Activated CD8-positive, alpha-beta memory T cell treated with anti-CD3 and anti-CD28 coated beads, Interleukin-2, amount 50 U/mL, for 48 hours (primary cell): ENCODE measurements at regions not wholly inside any gene's neighbourhood (a gene's known extent, or its start where the extent isn't known, plus 50 kb on each side); places are given as distances from the start of the nearest gene placed in this dataset.

Experiments
- DNase-seq: peaks from one replicate; pipeline ENCODE4 v3.0.0-alpha.2; 2020

DNA sequence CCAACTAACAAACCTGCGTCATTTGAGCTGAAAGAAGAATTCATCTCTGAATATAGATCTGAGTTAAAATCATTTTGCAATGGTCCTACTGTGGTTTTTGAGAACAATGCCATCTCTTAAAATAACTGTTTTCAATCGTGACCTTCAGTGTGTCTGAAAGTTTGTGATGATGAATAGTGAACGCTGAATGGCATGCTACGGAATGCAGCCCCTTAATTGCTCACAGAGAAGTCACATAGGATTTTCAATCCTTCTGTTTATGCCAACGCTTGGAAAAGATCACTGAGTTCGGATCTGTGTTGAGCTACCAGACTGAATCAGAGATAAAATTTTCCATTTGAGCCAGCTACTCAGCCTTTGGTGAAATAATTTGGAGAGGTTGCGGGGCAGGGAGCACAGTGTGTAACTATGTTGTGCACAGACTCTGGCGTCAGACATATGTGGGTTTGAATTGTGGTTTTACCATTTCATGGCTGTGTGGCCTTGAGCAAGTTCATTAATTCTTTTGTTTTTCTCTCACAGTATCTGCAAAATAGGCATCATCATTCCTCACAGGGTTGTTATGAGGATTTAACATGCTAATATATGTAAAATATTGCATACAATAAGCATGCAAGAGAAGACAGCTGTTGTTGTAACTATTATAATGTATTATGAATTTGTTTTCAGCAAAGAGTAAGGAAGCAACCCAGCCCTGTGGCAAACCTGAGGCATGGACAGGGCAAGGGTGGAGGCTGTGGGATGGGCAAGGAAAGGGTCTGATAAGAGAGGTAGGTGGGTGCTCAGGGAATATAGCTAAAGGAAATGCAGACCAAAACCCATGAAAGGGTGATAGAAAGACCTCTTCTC is 679.9 kb downstream of the KCNA4 start:
- DNase-seq, result no peak

GRCh38 chr11:29334776-29335130 is 682.1 kb downstream of the KCNA4 start:
- DNase-seq, result no peak

DNA sequence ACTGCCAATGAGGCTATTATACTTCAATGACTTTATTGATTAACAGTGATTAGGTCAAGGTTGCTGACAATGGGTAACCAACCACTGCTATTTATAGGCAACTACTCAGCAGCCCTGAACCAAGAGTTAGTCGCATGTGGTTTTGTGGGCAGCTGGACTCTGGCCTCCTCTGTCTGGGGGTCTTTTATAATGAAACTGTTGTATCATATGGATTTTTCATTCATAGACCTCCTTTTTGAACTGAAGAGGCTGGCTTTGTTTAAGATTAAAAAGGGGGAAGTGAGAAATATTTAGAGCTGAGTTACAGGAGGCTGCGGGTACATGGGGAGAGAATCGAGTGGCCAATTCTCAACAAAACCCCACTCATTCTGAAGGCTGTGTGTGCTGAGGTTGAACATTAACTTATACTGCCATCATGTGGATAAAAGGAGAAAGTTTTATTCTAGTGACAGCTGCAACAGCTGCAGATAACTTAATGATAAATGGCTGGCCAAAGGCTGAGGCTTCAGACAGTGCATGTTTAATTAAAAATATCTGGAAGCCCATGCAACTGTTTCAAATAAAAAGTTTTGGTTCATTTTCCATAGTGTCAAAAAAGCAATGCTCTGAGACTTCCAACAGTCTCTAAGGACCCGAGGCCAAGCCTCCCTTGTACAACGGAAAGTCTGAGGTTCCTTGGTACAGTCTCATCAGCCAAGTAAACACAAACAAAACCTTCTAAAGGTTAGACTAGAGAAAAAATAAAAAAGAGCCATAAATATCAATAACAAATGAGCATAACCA is 682.6 kb downstream of the KCNA4 start:
- no peak for DNase-seq

DNA sequence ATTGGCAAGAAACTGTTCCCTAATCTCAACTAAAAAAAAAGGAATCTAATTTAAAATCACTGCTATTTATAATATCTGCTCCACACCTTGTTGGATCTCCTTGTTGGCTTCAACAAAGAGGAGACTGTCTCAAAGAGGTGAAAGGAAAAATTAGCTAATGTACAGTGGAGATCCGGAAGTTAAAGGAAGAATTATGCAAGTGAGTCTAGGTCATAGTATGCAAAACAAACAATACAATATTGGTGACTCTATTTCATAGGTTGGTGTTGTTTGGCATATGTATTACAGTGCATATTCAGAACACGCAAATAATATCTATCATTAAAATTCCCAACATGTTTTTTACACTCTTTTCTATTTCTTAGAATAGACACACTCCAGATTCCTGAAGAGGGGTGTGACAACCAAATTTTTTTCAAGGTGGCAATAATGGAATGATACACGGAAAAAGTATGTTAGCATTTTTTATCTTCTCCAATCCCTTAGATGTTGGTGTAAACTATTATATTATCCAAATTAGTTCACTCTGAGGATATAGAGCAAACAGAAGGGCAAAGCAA is 685.3 kb downstream of the KCNA4 start:
- DNase-seq, result no peak

GRCh38 chr11:29328961-29329441 is 687.8 kb downstream of the KCNA4 start:
- DNase-seq, result no peak

DNA sequence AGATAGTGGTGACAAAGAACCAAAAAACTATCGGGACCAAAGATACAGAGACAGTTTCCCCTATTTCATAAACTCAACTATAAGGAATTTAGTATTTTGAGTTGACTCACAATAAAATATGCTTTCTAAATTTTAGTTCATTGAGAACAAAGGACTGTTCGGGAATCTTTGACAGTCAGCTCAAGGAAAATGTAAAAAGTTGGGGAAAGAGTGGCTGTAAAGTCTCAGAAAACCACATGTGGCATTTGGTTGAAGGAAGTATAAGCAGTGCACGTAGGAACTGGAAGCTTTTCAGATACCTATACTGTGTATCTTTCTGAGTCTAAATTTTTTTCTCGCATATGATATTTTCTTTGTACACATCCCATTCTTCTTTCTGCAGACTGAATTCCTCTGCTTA is 688.9 kb downstream of the KCNA4 start:
- DNase-seq, result no peak

- no peak for DNase-seq
These were observed 690.1 kb downstream of the KCNA4 start for GRCh38 chr11:29326757-29327156.

GRCh38 chr11:29324328-29324727 is 692.5 kb downstream of the KCNA4 start:
- no peak for DNase-seq

GRCh38 chr11:29321293-29322132 is 695.3 kb downstream of the KCNA4 start:
- no peak for DNase-seq

GRCh38 chr11:29320196-29320595 is 696.6 kb downstream of the KCNA4 start:
- DNase-seq, result no peak

- DNase-seq, result no peak
These were observed 697.6 kb downstream of the KCNA4 start for GRCh38 chr11:29319210-29319609.

DNA sequence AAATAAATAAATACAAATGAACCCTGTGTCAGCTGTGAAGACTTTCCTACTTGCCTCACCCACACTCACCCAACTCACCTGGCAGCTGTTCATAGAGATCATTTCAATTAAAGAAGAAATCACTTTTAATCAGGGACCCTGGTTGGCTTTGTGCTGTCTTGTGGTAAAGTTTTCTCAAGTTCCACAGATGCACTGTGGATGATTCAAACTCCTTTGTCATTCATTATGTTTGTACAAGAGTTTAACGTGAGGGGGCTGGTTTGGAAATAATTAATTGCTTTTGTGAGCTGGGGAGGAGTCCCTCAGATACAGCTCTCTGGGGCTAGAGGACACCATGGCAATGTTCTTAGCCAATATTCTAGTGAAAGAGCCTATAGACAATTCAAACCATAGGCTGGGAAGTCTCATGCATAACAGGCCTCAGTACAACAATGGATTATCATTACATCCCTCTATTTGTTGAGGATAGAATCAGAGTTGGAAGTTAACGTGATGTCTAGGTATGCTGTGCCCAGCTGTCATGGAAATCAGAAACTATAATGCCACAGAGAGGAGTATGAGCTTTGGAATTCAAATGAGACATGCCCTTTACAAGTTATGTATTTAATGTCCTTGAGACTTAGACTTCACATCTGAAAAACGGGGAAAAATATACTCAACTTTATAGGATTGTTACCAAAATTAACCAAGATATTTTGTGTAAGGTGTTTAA is 698.5 kb downstream of the KCNA4 start:
- no peak for DNase-seq

DNA sequence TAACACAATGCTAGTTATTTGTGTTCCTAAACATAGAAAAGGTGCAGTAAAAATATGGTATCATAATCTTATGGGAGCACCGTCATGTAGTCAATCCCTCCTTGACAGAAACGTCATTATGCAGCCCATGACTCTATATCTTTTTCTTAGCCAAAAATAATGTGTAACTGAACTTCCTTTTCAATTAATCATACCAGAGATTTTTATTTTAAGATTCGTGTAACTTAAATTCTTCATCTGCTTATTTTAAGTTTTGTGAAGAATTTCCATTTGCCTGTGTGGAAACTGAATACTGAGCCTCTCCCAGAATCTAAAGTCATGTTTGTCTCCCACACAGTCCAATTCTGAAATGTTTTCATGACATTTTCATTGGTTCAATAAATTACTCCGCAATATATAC is 699.1 kb downstream of the KCNA4 start:
- DNase-seq, result no peak

GRCh38 chr11:29315275-29315674 is 701.6 kb downstream of the KCNA4 start:
- no peak for DNase-seq

DNA sequence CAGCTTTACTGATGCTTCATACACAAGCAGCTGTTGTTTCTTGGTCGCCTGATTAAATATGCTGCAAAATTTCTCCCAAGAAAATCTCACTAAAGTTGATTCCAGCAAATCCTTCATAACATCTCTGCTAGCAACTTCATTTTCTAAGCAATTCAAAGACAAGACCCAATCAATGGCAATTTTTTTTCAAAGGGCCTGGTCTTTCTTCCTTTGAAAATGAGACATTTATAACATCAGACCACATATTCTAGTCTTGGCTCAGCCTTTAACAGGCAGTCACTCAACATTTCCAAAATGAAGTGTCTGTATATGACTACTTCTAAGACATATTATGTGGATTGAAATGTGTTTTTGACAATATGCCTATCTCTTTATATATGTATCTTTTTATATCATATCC is 702.6 kb downstream of the KCNA4 start:
- DNase-seq, result no peak

- DNase-seq, result no peak
These were observed 704.0 kb downstream of the KCNA4 start for GRCh38 chr11:29312812-29313211.

DNA sequence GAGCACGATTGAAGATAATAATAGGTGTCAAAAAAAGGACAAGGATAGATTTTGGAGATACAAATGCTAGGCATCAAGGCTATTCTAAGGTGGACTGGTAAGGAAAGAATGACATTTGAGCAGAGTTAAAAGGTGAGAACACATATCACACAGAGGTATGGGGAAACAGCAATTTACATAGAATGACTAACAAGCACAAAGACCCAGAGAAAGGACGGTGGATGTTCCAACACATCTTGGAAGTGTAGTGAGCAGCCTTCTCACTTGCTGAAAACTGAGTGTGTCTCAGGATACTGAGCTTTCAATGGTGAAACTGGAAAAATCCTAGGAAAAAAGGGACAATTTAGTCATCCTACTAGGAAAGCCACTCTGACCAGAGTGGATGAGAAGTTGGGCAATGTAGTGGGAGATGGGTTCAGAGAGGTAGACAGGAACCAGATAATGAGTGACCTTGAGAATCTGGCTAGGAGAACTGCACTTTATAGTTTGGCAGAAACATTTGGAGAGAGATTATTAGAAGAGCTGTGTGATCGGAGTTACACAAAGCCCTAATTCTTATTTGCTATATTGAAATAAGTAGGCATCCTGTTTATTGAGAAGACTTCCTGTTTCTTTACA is 706.0 kb downstream of the KCNA4 start:
- DNase-seq, result no peak

DNA sequence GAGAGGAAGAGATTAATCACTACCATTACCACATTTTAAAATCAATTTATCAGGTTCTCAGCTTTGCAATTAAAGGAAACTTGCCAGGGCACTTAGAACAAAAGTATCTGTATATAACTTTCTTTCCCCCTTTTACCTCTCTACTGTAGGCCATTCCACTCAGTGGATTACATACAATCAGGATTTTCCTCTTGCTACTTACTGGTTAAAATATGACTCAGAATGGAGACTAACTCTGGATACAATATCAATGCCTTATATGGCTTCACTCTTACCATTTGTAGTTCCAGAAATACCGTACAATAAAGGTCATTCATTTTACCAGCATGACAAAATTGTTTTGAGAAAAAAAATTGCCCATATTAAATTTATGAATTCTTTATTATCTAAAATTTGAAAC is 706.8 kb downstream of the KCNA4 start:
- no peak for DNase-seq

DNA sequence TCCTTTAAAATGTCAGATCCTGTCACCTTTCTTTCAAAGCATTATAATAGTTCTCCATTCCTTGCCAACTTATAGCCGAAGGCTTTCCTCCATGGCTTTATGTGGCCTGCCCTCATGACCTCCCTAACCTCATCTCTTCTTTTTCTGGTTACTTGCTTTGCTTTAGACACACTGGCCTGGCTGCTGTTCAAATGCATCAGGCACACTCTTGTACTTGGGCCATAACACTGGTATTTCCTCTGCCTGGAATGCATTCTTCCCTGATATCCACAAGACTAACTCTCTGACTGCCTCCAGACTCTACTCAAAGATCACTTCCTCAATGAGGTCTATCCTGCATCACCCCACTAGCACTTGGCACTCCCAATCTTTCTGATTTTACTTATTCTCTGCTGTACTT is 710.3 kb downstream of the KCNA4 start:
- no peak for DNase-seq

GRCh38 chr11:29305456-29306232 is 711.2 kb downstream of the KCNA4 start:
- DNase-seq, result no peak

GRCh38 chr11:29300420-29300819 is 716.4 kb downstream of the KCNA4 start:
- no peak for DNase-seq
